Panc1 (cell line): ENCODE measurements at regions not wholly inside any gene's neighbourhood (a gene's known extent, or its start where the extent isn't known, plus 50 kb on each side); places are given as distances from the start of the nearest gene placed in this dataset.

Experiments
- ATAC-seq: fragments of 200-7000 bp; cut with Tn5 transposase; 2 replicates; pipeline ENCODE4 v1.9.1; 2020; ENCODE audit warnings: mild to moderate bottlenecking, moderate library complexity
- BruUV-seq: library from RNA; stranded (reverse); fragments of 400-500 nt; replicated peaks from 2 replicates; lab custom pipeline; 2021; lab: Mats Ljungman, UMichigan
- CTCF ChIA-PET: fragments of 300-600 bp; sonication (Branson Sonifier 250); formaldehyde crosslinking; loops from one replicate; lab custom pipeline; 2022; ENCODE audit warnings: antibody characterized with exemption; lab: Charles Lee
- POLR2A ChIA-PET: fragments of 300-600 bp; sonication (Branson Sonifier 250); formaldehyde crosslinking; loops from one replicate; lab custom pipeline; 2022; ENCODE audit warnings: antibody characterized with exemption; lab: Charles Lee
- DNase-seq: peaks from one replicate; pipeline ENCODE4 v3.0.0-alpha.2; 2010; ENCODE audit warnings: low read depth, low spot score
- H3K27ac ChIP-seq: 2 replicates; pipeline ENCODE4 v1.5.1; 2011; ENCODE audit warnings: mild to moderate bottlenecking, low read length, inconsistent platforms
- H3K27me3 ChIP-seq: fragments of 200-500 bp; sonication (Bioruptor generic); 2 replicates; pipeline ENCODE4 v1.6.0; 2014; ENCODE audit warnings: low read length, inconsistent platforms; ENCODE audit not compliant: control insufficient read depth, insufficient read depth
- H3K36me3 ChIP-seq: fragments of 200-500 bp; sonication (Bioruptor generic); 2 replicates; pipeline ENCODE4 v1.5.1; 2014; ENCODE audit warnings: inconsistent platforms, mild to moderate bottlenecking, low read length, moderate library complexity; ENCODE audit not compliant: control insufficient read depth, insufficient read depth
- H3K4me1 ChIP-seq: 2 replicates; pipeline ENCODE4 v1.5.1; 2011; ENCODE audit warnings: inconsistent platforms, mild to moderate bottlenecking, low read length, moderate library complexity; ENCODE audit not compliant: control insufficient read depth, insufficient read depth
- H3K4me3 ChIP-seq, 2 experiments: 2 replicates each; pipeline ENCODE4 v1.5.1; 2011 to 2012; ENCODE audit warnings: low read depth in 2 of 2, low read length in 2 of 2, mild to moderate bottlenecking in 2 of 2, inconsistent platforms in 1 of 2, moderate library complexity in 1 of 2
- H3K9me3 ChIP-seq: fragments of 200-500 bp; sonication (Bioruptor generic); 2 replicates; pipeline ENCODE4 v1.5.1; 2014; ENCODE audit warnings: low read depth, mild to moderate bottlenecking, inconsistent platforms, low read length, moderate library complexity; ENCODE audit not compliant: control insufficient read depth, insufficient read depth
- POLR2AphosphoS5 ChIP-seq: IDR thresholded peaks from 2 replicates; pipeline ENCODE4 v1.6.1; 2012; ENCODE audit warnings: mild to moderate bottlenecking, low read depth, low read length, moderate library complexity
- SIN3A ChIP-seq: IDR thresholded peaks from 2 replicates; pipeline ENCODE4 v1.6.1; 2012; ENCODE audit warnings: low read depth, mild to moderate bottlenecking, low read length, moderate library complexity, borderline replicate concordance; ENCODE audit not compliant: insufficient read depth
- TCF7L2 ChIP-seq: IDR thresholded peaks from 2 replicates; pipeline ENCODE4 v1.6.1; 2011; ENCODE audit warnings: mild to moderate bottlenecking, low read depth, low read length, inconsistent platforms
- in situ Hi-C: cut with HindIII; loops from 2 replicates; pipeline ENCODE4 v1.10.0; 2016; ENCODE audit warnings: low sequenced_read_pairs, low pct_unique_long_range_greater_than_20kb
- intact Hi-C: fragments of 100-400 bp; cut with micrococcal nuclease; formaldehyde crosslinking; loops from one replicate; pipeline ENCODE4 v1.10.0; 2022; ENCODE audit not compliant: unreplicated experiment
- TF ChIP-seq, protein P1 (sequence below), 2 experiments: IDR thresholded peaks; 2 replicates each; pipeline ENCODE4 v1.6.1; 2011 to 2012; ENCODE audit warnings: low read depth in 2 of 2, control low read depth in 1 of 2, low read length in 1 of 2, mild to moderate bottlenecking in 1 of 2, moderate library complexity in 1 of 2; ENCODE audit not compliant: insufficient read depth in 1 of 2
- TF ChIP-seq, protein P2 (sequence below): fragments of 450-650 bp; IDR thresholded peaks from 2 replicates; pipeline ENCODE4 v1.5.1; 2017; ENCODE audit warnings: mild to moderate bottlenecking

GRCh38 chrX:125094901-125095300 is 224.8 kb upstream of the TEX13C start:
- DNase-seq (no peak), ATAC-seq (no peak)
- Histone ChIP-seq H3K9me3 (no peaks in the 10 kb centered on the region), H3K4me3 (no peak overlapping the region), H3K36me3 (no peaks in the 10 kb centered on the region), H3K27me3 (no peaks in the 10 kb centered on the region), H3K27ac (no peak overlapping the region), H3K4me1 (no peaks in the 10 kb centered on the region)
- ChIA-PET POLR2A (no interaction called here), CTCF (interaction anchor here (1.1 kb wide), 1 partner anchor 111 kb away, joined by 3 read pairs; no protein-coding TSS in a partner anchor)
- in situ Hi-C loops (no loop called here), intact Hi-C loops (no loop called here)
- TF ChIP-seq TCF7L2 (no peak), POLR2AphosphoS5 (no peak), SIN3A (no peak)
- TF ChIP-seq, protein P1, sequence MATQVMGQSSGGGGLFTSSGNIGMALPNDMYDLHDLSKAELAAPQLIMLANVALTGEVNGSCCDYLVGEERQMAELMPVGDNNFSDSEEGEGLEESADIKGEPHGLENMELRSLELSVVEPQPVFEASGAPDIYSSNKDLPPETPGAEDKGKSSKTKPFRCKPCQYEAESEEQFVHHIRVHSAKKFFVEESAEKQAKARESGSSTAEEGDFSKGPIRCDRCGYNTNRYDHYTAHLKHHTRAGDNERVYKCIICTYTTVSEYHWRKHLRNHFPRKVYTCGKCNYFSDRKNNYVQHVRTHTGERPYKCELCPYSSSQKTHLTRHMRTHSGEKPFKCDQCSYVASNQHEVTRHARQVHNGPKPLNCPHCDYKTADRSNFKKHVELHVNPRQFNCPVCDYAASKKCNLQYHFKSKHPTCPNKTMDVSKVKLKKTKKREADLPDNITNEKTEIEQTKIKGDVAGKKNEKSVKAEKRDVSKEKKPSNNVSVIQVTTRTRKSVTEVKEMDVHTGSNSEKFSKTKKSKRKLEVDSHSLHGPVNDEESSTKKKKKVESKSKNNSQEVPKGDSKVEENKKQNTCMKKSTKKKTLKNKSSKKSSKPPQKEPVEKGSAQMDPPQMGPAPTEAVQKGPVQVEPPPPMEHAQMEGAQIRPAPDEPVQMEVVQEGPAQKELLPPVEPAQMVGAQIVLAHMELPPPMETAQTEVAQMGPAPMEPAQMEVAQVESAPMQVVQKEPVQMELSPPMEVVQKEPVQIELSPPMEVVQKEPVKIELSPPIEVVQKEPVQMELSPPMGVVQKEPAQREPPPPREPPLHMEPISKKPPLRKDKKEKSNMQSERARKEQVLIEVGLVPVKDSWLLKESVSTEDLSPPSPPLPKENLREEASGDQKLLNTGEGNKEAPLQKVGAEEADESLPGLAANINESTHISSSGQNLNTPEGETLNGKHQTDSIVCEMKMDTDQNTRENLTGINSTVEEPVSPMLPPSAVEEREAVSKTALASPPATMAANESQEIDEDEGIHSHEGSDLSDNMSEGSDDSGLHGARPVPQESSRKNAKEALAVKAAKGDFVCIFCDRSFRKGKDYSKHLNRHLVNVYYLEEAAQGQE (IDR thresholded peaks at IDR 0.05; ENCODE audit: insufficient read depth in 1 of 2, low read depth in 2 of 2, low read length in 1 of 2): no peak
- TF ChIP-seq, protein P2, sequence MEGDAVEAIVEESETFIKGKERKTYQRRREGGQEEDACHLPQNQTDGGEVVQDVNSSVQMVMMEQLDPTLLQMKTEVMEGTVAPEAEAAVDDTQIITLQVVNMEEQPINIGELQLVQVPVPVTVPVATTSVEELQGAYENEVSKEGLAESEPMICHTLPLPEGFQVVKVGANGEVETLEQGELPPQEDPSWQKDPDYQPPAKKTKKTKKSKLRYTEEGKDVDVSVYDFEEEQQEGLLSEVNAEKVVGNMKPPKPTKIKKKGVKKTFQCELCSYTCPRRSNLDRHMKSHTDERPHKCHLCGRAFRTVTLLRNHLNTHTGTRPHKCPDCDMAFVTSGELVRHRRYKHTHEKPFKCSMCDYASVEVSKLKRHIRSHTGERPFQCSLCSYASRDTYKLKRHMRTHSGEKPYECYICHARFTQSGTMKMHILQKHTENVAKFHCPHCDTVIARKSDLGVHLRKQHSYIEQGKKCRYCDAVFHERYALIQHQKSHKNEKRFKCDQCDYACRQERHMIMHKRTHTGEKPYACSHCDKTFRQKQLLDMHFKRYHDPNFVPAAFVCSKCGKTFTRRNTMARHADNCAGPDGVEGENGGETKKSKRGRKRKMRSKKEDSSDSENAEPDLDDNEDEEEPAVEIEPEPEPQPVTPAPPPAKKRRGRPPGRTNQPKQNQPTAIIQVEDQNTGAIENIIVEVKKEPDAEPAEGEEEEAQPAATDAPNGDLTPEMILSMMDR: no peak
- BruUV-seq: no TSS peak

- H3K36me3 ChIP-seq: no peaks in the 10 kb centered on the region
- TF ChIP-seq POLR2AphosphoS5 (no peak), TCF7L2 (no peak), SIN3A (no peak)
- TF ChIP-seq, protein P2: no peak
- TF ChIP-seq, protein P1 (IDR thresholded peaks at IDR 0.05; ENCODE audit: insufficient read depth in 1 of 2, low read depth in 2 of 2, low read length in 1 of 2): no peak
- ChIA-PET CTCF (no interaction called here), POLR2A (no interaction called here)
- H3K9me3 ChIP-seq: no peaks in the 10 kb centered on the region
- ATAC-seq (no peak), DNase-seq (no peak)
- intact Hi-C loops (no loop called here), in situ Hi-C loops (no loop called here)
- no peaks in the 10 kb centered on the region for H3K27me3 ChIP-seq
- no peaks in the 10 kb centered on the region for H3K4me1 ChIP-seq
- no TSS peak for BruUV-seq
- H3K27ac ChIP-seq: no peak overlapping the region
- no peak overlapping the region for H3K4me3 ChIP-seq
Measured at GRCh38 chrX:125096469-125096868, 223.2 kb upstream of the TEX13C start.
